ENCODE measurements at regions not wholly inside any gene's neighbourhood (a gene's known extent, or its start where the extent isn't known, plus 50 kb on each side); places are given as distances from the start of the nearest gene placed in this dataset.

DNA sequence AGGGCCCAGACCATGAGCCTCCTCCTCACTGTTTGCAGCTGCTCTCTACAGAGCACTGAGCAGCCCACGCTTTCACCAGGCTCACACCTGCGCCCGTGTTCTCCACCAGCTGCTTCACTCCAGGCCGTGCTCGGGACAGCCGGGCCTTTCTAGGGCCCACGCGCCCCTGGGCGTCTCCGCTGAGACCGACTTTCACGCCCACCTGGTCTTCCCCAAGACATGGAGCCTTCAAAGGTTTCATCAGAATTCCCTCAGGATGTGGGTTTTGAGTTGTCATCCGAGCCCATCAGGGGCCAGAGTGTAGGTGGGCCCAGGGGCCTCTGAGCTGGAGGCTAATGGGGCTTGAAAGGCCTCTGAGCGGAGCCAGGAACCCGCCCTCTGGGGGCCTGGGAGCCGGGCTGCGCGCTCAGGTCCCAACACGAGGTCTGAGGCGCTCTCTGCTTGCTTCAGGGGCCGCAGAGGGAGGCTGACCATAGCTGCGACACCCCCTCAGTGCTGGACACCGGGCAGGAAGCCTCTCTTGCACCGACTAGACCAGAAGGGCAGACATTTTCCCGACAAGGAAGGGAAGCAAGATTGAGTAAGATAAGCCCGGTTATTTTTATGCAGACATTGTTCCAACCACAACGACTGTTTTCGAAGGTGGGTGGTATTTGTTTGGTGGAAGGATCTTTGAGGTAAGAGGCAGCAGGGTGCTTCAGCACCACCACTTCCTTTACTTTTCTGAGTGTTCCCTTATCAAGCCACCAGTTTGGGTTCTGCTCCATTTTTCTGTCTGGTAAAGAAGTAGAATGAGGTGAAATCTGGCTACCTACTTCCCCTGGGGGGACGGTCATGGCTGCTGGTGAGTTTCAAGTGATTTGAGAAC lies 125.0 kb upstream of the FUT8 start:
- TF ChIP-seq, protein P1, sequence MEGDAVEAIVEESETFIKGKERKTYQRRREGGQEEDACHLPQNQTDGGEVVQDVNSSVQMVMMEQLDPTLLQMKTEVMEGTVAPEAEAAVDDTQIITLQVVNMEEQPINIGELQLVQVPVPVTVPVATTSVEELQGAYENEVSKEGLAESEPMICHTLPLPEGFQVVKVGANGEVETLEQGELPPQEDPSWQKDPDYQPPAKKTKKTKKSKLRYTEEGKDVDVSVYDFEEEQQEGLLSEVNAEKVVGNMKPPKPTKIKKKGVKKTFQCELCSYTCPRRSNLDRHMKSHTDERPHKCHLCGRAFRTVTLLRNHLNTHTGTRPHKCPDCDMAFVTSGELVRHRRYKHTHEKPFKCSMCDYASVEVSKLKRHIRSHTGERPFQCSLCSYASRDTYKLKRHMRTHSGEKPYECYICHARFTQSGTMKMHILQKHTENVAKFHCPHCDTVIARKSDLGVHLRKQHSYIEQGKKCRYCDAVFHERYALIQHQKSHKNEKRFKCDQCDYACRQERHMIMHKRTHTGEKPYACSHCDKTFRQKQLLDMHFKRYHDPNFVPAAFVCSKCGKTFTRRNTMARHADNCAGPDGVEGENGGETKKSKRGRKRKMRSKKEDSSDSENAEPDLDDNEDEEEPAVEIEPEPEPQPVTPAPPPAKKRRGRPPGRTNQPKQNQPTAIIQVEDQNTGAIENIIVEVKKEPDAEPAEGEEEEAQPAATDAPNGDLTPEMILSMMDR (IDR thresholded peaks at IDR 0.05), result no peak
- TF ChIP-seq POLR2A (IDR thresholded peaks at IDR 0.05), result no peak
